MM.1S (cell line): ENCODE measurements at regions not wholly inside any gene's neighbourhood (a gene's known extent, or its start where the extent isn't known, plus 50 kb on each side); places are given as distances from the start of the nearest gene placed in this dataset.
"Not testable (repeated sequence)": the region's sequence is repeated elsewhere in the genome, so short reads cannot be mapped to it uniquely, and the experiment has no call there.

ENCODE experiments used
- DNase-seq: peaks from one replicate; pipeline ENCODE4 v3.0.0-alpha.2; 2015
- H2AFZ ChIP-seq: fragments of 300-600 bp; sonication (generic); 2 replicates; pipeline ENCODE4 v1.6.0; 2016; ENCODE audit warnings: antibody characterized with exemption, low read length
- H3F3A ChIP-seq: fragments of 300-600 bp; sonication (generic); 2 replicates; pipeline ENCODE4 v1.6.1; 2016; ENCODE audit warnings: mild to moderate bottlenecking, antibody characterized with exemption, low read length, moderate library complexity, mixed read lengths; ENCODE audit not compliant: insufficient read depth
- H3K27ac ChIP-seq: fragments of 300-600 bp; sonication (generic); 2 replicates; pipeline ENCODE4 v1.5.1; 2016; ENCODE audit warnings: mild to moderate bottlenecking, low read length
- H3K27me3 ChIP-seq: fragments of 300-600 bp; sonication (generic); replicated peaks from 2 replicates; pipeline ENCODE4 v1.6.0; 2016; ENCODE audit warnings: low read length; ENCODE audit not compliant: insufficient read depth
- H3K36me3 ChIP-seq: fragments of 300-600 bp; sonication (generic); replicated peaks from 2 replicates; pipeline ENCODE4 v1.6.1; 2016; ENCODE audit warnings: mild to moderate bottlenecking, low read length, mixed read lengths; ENCODE audit not compliant: insufficient read depth
- H3K4me1 ChIP-seq: fragments of 300-600 bp; sonication (generic); 2 replicates; pipeline ENCODE4 v1.6.1; 2016; ENCODE audit warnings: low read length, mixed read lengths
- H3K4me2 ChIP-seq: fragments of 300-600 bp; sonication (generic); 2 replicates; pipeline ENCODE4 v1.6.0; 2016; ENCODE audit warnings: low read depth, low read length
- H3K4me3 ChIP-seq: fragments of 300-600 bp; sonication (generic); 2 replicates; pipeline ENCODE4 v1.5.1; 2016; ENCODE audit warnings: low read length, mixed read lengths
- H3K79me2 ChIP-seq: fragments of 300-600 bp; sonication (generic); 2 replicates; pipeline ENCODE4 v1.6.1; 2016; ENCODE audit warnings: mixed run types, low read length, mixed read lengths
- H3K9ac ChIP-seq: fragments of 300-600 bp; sonication (generic); 2 replicates; pipeline ENCODE4 v1.6.1; 2016; ENCODE audit warnings: low read length, mixed read lengths
- H3K9me2 ChIP-seq: fragments of 300-600 bp; sonication (generic); replicated peaks from 2 replicates; pipeline ENCODE4 v1.6.1; 2016; ENCODE audit warnings: mild to moderate bottlenecking, low read length, mixed read lengths; ENCODE audit not compliant: insufficient read depth
- H3K9me3 ChIP-seq: fragments of 300-600 bp; sonication (generic); replicated peaks from 2 replicates; pipeline ENCODE4 v1.6.1; 2016; ENCODE audit warnings: mild to moderate bottlenecking, low read length, mixed read lengths; ENCODE audit not compliant: insufficient read depth
- H4K20me1 ChIP-seq: fragments of 300-600 bp; sonication (generic); 2 replicates; pipeline ENCODE4 v1.6.1; 2016; ENCODE audit warnings: mild to moderate bottlenecking, low read length, moderate library complexity, mixed read lengths; ENCODE audit not compliant: insufficient read depth
- EZH2 ChIP-seq: fragments of 300-600 bp; sonication (generic); optimal IDR thresholded peaks from 2 replicates; pipeline ENCODE3; 2017; ENCODE audit warnings: low read depth, mild to moderate bottlenecking, antibody characterized with exemption, low read length, mixed read lengths
- EZH2phosphoT487 ChIP-seq: fragments of 300-600 bp; sonication (generic); IDR thresholded peaks from 2 replicates; pipeline ENCODE4 v1.6.1; 2018; ENCODE audit warnings: antibody characterized with exemption, low read length
- TF ChIP-seq, protein P1 (sequence below): fragments of 300-600 bp; sonication (generic); IDR thresholded peaks from 2 replicates; pipeline ENCODE4 v1.5.1; 2016; ENCODE audit warnings: antibody characterized with exemption, low read length, mixed read lengths

GRCh38 chr13:88483202-88483601, 812.0 kb downstream of the SLITRK5 start:
- Histone ChIP-seq H3K4me2 (no peak overlapping the region), H3K79me2 (no peaks in the 10 kb centered on the region), H3K27ac (no peak overlapping the region), H3K4me3 (no peak overlapping the region), H3K4me1 (no peaks in the 10 kb centered on the region), H3K9ac (no peak overlapping the region), H3K9me3 (no peaks in the 10 kb centered on the region), H3K36me3 (no peaks in the 10 kb centered on the region), H4K20me1 (no peaks in the 10 kb centered on the region), H3F3A (no peaks in the 10 kb centered on the region), H3K27me3 (no peaks in the 10 kb centered on the region), H3K9me2 (no peaks in the 10 kb centered on the region), H2AFZ (no peak overlapping the region)
- TF ChIP-seq EZH2phosphoT487 (no peak), EZH2 (no peak)
- TF ChIP-seq, protein P1, sequence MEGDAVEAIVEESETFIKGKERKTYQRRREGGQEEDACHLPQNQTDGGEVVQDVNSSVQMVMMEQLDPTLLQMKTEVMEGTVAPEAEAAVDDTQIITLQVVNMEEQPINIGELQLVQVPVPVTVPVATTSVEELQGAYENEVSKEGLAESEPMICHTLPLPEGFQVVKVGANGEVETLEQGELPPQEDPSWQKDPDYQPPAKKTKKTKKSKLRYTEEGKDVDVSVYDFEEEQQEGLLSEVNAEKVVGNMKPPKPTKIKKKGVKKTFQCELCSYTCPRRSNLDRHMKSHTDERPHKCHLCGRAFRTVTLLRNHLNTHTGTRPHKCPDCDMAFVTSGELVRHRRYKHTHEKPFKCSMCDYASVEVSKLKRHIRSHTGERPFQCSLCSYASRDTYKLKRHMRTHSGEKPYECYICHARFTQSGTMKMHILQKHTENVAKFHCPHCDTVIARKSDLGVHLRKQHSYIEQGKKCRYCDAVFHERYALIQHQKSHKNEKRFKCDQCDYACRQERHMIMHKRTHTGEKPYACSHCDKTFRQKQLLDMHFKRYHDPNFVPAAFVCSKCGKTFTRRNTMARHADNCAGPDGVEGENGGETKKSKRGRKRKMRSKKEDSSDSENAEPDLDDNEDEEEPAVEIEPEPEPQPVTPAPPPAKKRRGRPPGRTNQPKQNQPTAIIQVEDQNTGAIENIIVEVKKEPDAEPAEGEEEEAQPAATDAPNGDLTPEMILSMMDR, result no peak
- DNase-seq, result no peak

DNA sequence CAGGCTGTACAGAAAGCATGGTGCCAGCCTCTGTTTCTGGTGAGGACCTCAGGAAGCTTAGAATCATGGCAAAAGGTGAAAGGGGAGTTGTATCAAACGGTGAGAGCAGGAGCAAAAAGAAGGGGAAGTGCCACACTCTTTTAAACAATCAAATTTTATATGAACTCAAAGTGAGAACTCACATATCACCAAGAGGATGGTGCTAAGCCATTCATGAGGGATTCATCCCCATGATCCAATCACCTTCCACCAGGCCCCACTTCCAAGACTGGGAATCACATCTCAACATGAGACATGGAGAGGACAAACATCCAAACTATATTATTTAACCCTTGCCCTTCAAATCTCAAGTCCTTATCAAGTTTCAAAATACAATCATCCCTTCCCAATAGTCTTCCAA, 836.7 kb downstream of the SLITRK5 start:
- no peaks in the 10 kb centered on the region for H3K36me3 ChIP-seq
- no peak overlapping the region for H3K9ac ChIP-seq
- no peaks in the 10 kb centered on the region for H3K9me3 ChIP-seq
- no peak overlapping the region for H3K27ac ChIP-seq
- H3K4me1 ChIP-seq, result no peaks in the 10 kb centered on the region
- no peak overlapping the region for H3K4me3 ChIP-seq
- H2AFZ ChIP-seq, result no peak overlapping the region
- H4K20me1 ChIP-seq, result no peaks in the 10 kb centered on the region
- H3K79me2 ChIP-seq, result no peaks in the 10 kb centered on the region
- no peak for TF ChIP-seq EZH2phosphoT487
- H3F3A ChIP-seq, result no peaks in the 10 kb centered on the region
- H3K9me2 ChIP-seq, result no peaks in the 10 kb centered on the region
- no peak overlapping the region for H3K4me2 ChIP-seq
- no peak for DNase-seq
- H3K27me3 ChIP-seq, result no peaks in the 10 kb centered on the region

GRCh38 chr13:88512993-88513392, 841.8 kb downstream of the SLITRK5 start:
- not testable (repeated sequence) for H3K4me3 ChIP-seq, H3K9me2 ChIP-seq, H3K4me2 ChIP-seq, H4K20me1 ChIP-seq, H3K36me3 ChIP-seq, H3F3A ChIP-seq, H3K27me3 ChIP-seq, H3K9me3 ChIP-seq, H3K9ac ChIP-seq, H3K4me1 ChIP-seq, H3K79me2 ChIP-seq, H3K27ac ChIP-seq, H2AFZ ChIP-seq, DNase-seq

- H3K9me3 ChIP-seq, result no peaks in the 10 kb centered on the region
- H3K9ac ChIP-seq, result no peak overlapping the region
- no peaks in the 10 kb centered on the region for H3K36me3 ChIP-seq
- H3K4me2 ChIP-seq, result no peak overlapping the region
- H3F3A ChIP-seq, result no peaks in the 10 kb centered on the region
- no peaks in the 10 kb centered on the region for H4K20me1 ChIP-seq
- H2AFZ ChIP-seq, result no peak overlapping the region
- no peaks in the 10 kb centered on the region for H3K4me1 ChIP-seq
- no peak for DNase-seq
- H3K9me2 ChIP-seq, result no peaks in the 10 kb centered on the region
- no peak overlapping the region for H3K27ac ChIP-seq
- TF ChIP-seq EZH2 (no peak), EZH2phosphoT487 (no peak)
- TF ChIP-seq, protein P1, result no peak
- H3K4me3 ChIP-seq, result no peak overlapping the region
- no peaks in the 10 kb centered on the region for H3K79me2 ChIP-seq
- no peaks in the 10 kb centered on the region for H3K27me3 ChIP-seq
These were observed 855.1 kb downstream of the SLITRK5 start for GRCh38 chr13:88526186-88526852.
